ENCODE measurements at regions not wholly inside any gene's neighbourhood (a gene's known extent, or its start where the extent isn't known, plus 50 kb on each side); places are given as distances from the start of the nearest gene placed in this dataset.

GRCh38 chr3:73677336-73678024 lies 52.7 kb upstream of the PDZRN3 start:
- DNase-seq: no peak

Data from CD4-positive, alpha-beta T cell treated with Interleukin-4 for 4 hours (primary cell).